ENCODE measurements at regions not wholly inside any gene's neighbourhood (a gene's known extent, or its start where the extent isn't known, plus 50 kb on each side); places are given as distances from the start of the nearest gene placed in this dataset.
"Not testable (repeated sequence)": the region's sequence is repeated elsewhere in the genome, so short reads cannot be mapped to it uniquely, and the experiment has no call there.

DNA sequence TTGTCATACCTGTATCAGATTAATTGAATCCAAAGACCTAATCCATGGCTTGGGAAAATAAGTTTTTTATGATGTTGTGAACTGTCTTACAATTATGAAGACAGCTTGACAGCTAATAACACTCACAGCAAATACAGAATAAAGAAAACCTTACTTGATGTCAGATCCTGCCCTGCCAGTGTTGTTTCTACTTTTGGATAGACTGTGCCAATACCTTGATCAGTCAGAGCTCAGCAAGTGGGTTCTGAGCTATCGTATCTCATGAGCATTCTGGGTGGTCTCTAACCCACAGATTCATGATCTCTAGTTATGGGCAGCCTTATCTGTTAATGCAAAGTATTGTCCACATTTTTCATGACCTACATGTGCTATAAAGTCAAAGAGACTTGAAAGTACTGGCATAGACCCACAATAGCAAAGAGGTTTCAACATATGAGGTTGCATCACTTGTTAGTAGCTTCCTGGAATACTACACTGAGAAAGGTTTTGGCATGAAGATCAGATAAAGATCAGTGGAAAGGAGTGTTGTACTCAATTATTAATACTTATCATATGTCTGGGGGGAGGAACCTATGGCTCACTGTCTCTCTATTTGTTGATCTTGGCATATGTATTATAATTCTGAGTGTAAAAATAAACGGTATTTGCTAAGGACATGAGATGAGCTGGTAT lies 250.7 kb downstream of the UBE2NL start:
- TF ChIP-seq SMC3 (conservative IDR thresholded peaks at IDR 0.05; ENCODE audit: poor library complexity); EZH2 (IDR thresholded peaks at IDR 0.05; ENCODE audit: borderline replicate concordance, insufficient read depth, low read length, poor library complexity, severe bottlenecking): not testable (repeated sequence)
- TF ChIP-seq, protein P1, sequence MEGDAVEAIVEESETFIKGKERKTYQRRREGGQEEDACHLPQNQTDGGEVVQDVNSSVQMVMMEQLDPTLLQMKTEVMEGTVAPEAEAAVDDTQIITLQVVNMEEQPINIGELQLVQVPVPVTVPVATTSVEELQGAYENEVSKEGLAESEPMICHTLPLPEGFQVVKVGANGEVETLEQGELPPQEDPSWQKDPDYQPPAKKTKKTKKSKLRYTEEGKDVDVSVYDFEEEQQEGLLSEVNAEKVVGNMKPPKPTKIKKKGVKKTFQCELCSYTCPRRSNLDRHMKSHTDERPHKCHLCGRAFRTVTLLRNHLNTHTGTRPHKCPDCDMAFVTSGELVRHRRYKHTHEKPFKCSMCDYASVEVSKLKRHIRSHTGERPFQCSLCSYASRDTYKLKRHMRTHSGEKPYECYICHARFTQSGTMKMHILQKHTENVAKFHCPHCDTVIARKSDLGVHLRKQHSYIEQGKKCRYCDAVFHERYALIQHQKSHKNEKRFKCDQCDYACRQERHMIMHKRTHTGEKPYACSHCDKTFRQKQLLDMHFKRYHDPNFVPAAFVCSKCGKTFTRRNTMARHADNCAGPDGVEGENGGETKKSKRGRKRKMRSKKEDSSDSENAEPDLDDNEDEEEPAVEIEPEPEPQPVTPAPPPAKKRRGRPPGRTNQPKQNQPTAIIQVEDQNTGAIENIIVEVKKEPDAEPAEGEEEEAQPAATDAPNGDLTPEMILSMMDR (IDR thresholded peaks at IDR 0.05; ENCODE audit: poor library complexity, severe bottlenecking) = not testable (repeated sequence)
- TF ChIP-seq, protein P2, sequence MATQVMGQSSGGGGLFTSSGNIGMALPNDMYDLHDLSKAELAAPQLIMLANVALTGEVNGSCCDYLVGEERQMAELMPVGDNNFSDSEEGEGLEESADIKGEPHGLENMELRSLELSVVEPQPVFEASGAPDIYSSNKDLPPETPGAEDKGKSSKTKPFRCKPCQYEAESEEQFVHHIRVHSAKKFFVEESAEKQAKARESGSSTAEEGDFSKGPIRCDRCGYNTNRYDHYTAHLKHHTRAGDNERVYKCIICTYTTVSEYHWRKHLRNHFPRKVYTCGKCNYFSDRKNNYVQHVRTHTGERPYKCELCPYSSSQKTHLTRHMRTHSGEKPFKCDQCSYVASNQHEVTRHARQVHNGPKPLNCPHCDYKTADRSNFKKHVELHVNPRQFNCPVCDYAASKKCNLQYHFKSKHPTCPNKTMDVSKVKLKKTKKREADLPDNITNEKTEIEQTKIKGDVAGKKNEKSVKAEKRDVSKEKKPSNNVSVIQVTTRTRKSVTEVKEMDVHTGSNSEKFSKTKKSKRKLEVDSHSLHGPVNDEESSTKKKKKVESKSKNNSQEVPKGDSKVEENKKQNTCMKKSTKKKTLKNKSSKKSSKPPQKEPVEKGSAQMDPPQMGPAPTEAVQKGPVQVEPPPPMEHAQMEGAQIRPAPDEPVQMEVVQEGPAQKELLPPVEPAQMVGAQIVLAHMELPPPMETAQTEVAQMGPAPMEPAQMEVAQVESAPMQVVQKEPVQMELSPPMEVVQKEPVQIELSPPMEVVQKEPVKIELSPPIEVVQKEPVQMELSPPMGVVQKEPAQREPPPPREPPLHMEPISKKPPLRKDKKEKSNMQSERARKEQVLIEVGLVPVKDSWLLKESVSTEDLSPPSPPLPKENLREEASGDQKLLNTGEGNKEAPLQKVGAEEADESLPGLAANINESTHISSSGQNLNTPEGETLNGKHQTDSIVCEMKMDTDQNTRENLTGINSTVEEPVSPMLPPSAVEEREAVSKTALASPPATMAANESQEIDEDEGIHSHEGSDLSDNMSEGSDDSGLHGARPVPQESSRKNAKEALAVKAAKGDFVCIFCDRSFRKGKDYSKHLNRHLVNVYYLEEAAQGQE (IDR thresholded peaks at IDR 0.05; ENCODE audit: borderline replicate concordance) = not testable (repeated sequence)

Measured in neural cell (in vitro differentiated cells).